Breast epithelium (tissue), 3 donors: ENCODE measurements at regions not wholly inside any gene's neighbourhood (a gene's known extent, or its start where the extent isn't known, plus 50 kb on each side); places are given as distances from the start of the nearest gene placed in this dataset.

Experiments used
- CTCF ChIP-seq, 3 donors: fragments of 450-650 bp; IDR thresholded peaks; one replicate each; pipeline ENCODE4 v1.5.1; 2016 to 2017; ENCODE audit warnings: antibody characterized with exemption in 3 of 3, mild to moderate bottlenecking in 3 of 3, moderate library complexity in 3 of 3
- POLR2AphosphoS5 ChIP-seq, 3 donors: sonication (generic); formaldehyde crosslinking; IDR thresholded peaks; one replicate each; pipeline ENCODE4 v1.6.1; 2017; ENCODE audit warnings: antibody characterized with exemption in 3 of 3

DNA sequence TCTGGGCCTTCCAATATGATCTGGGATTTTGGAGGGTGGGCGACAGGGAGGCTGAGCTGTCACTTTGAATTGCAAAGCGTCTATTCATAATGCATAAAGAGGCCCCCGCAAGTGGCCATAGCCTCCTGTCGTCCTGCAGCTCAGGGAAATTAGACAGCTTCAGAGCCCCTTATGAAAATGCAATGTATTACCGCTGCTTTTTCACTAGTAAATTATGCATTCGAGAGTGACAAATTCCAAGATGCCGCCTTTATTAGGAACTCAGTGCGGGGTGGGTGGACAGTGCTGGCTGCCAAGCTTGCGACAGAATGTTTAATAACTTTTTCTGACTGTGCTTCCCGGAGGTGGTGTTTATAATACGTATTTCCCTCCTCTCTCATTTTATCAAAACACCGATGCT, 168.5 kb downstream of the DHX35 start:
- TF ChIP-seq CTCF (IDR thresholded peaks at IDR 0.05) (no peak), POLR2AphosphoS5 (IDR thresholded peaks at IDR 0.05) (no peak)
